GM13976 (cell line): ENCODE measurements at regions not wholly inside any gene's neighbourhood (a gene's known extent, or its start where the extent isn't known, plus 50 kb on each side); places are given as distances from the start of the nearest gene placed in this dataset.

Experiments
- DNase-seq: peaks from one replicate; pipeline ENCODE4 v3.0.0; 2012; ENCODE audit warnings: low spot score
- in situ Hi-C: fragments of 300-500 bp; cut with MboI; formaldehyde crosslinking; loops from one replicate; pipeline ENCODE4 v1.12.0; 2022; ENCODE audit warnings: low sequenced_read_pairs, mixed read lengths, inconsistent platforms; ENCODE audit not compliant: unreplicated experiment
- TF ChIP-seq, protein P1 (sequence below): IDR thresholded peaks from 2 replicates; pipeline ENCODE4 v1.5.1; 2012; ENCODE audit warnings: borderline replicate concordance, mild to moderate bottlenecking; ENCODE audit not compliant: insufficient read depth; ENCODE audit errors: extremely low read depth, missing control alignments, control extremely low read depth

- DNase-seq = no peak
- in situ Hi-C loops = no loop called here
- TF ChIP-seq, protein P1, sequence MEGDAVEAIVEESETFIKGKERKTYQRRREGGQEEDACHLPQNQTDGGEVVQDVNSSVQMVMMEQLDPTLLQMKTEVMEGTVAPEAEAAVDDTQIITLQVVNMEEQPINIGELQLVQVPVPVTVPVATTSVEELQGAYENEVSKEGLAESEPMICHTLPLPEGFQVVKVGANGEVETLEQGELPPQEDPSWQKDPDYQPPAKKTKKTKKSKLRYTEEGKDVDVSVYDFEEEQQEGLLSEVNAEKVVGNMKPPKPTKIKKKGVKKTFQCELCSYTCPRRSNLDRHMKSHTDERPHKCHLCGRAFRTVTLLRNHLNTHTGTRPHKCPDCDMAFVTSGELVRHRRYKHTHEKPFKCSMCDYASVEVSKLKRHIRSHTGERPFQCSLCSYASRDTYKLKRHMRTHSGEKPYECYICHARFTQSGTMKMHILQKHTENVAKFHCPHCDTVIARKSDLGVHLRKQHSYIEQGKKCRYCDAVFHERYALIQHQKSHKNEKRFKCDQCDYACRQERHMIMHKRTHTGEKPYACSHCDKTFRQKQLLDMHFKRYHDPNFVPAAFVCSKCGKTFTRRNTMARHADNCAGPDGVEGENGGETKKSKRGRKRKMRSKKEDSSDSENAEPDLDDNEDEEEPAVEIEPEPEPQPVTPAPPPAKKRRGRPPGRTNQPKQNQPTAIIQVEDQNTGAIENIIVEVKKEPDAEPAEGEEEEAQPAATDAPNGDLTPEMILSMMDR = no peak
These were observed 254.4 kb upstream of the CSF3R start for GRCh38 chr1:36737038-36737555.

GRCh38 chr1:36735939-36736730 is 253.4 kb upstream of the CSF3R start:
- no peak for DNase-seq
- in situ Hi-C loops = no loop called here
- TF ChIP-seq, protein P1 = no peak

GRCh38 chr1:36735436-36735835 is 252.7 kb upstream of the CSF3R start:
- TF ChIP-seq, protein P1 = no peak
- no peak for DNase-seq
- in situ Hi-C loops = no loop called here

GRCh38 chr1:36734356-36734755 is 251.6 kb upstream of the CSF3R start:
- in situ Hi-C loops = no loop called here
- TF ChIP-seq, protein P1 = no peak
- DNase-seq = no peak

DNA sequence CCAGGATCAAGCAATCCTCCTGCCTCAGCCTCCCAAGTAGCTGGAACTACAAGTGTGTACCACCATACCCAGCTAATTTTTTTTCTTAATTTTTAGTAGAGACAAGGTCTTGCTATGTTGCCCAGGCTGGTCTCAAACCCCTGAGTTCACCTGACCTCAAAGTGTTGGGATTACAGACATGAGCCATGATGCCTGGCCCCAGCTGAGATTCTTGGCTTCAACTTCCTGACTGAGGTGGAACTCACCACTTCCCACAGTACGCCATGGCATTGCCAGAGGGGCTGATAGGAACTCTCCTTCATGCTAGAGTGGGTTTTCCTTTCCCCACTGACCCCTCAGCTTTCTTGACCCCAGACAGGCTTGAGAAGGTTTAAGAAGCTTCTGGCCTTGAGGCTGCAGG is 251.0 kb upstream of the CSF3R start:
- no peak for DNase-seq
- in situ Hi-C loops = no loop called here

DNA sequence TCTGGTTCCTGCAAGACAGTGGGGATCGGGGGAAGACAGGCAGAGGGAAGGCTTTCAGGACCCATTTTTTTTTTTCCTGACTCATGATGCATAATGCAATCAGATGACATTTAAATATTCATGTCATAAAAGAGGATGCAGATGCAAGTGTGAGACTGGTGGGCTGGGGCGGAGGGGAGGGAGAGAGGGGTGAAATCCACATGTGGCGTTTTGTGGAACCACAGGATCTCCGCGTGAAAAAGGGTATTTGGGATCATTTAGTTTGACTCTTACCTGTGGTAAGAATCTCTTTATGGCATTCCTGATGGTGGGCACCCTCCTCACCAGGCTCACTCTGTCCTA is 249.3 kb upstream of the CSF3R start:
- in situ Hi-C loops = no loop called here
- TF ChIP-seq, protein P1 = no peak

More for the DNA sequence above, 251.0 kb upstream of the CSF3R start:
- TF ChIP-seq, protein P1 = no peak

More for the DNA sequence above, 249.3 kb upstream of the CSF3R start:
- no peak for DNase-seq
